ENCODE measurements at regions not wholly inside any gene's neighbourhood (a gene's known extent, or its start where the extent isn't known, plus 50 kb on each side); places are given as distances from the start of the nearest gene placed in this dataset.
A peak's percentile ranks its signal among the peaks of the same experiment; 100 is the strongest.

DNA sequence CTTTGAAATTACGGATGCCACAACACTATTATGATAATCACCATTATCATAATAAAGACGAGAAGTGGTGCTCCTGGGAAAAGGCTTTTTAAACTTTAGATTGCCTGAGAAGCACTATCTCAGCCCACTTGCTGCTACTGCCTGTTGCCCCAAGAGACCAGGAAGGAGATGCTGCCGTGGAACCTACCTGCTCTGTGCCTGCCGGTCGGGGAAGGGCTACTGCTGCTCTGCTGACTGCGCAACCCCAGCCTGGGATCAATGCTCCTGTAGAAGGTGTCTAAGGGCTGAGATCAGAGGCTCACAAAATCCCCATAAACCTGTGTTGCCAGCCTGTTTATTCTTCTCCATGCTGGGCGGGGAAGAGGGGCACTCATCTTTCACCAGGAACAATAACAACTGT, 145.3 kb upstream of the VCX3B start:
- no peak for DNase-seq (ENCODE audit: low spot score)

DNA sequence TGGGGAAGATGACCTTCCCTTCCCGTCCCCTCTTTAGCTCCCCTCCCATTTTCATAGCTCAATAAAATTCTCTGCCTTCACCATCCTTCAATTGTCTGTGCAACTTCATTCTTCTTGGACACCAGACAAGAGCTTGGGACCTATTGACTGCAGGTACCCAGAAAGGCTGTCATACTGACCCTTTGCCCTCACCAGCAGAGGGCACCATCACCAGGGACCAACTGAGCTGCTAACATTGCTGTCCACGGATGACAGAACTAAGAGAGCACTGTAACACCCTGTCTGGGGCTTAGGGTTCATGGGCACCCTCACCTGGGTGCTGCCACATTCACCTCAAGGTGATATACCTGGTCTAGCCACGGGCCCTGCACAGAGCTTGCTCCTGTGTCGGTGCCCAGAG, 141.3 kb upstream of the VCX3B start:
- peak; percentile 9 for DNase-seq (ENCODE audit: low spot score)

DNA sequence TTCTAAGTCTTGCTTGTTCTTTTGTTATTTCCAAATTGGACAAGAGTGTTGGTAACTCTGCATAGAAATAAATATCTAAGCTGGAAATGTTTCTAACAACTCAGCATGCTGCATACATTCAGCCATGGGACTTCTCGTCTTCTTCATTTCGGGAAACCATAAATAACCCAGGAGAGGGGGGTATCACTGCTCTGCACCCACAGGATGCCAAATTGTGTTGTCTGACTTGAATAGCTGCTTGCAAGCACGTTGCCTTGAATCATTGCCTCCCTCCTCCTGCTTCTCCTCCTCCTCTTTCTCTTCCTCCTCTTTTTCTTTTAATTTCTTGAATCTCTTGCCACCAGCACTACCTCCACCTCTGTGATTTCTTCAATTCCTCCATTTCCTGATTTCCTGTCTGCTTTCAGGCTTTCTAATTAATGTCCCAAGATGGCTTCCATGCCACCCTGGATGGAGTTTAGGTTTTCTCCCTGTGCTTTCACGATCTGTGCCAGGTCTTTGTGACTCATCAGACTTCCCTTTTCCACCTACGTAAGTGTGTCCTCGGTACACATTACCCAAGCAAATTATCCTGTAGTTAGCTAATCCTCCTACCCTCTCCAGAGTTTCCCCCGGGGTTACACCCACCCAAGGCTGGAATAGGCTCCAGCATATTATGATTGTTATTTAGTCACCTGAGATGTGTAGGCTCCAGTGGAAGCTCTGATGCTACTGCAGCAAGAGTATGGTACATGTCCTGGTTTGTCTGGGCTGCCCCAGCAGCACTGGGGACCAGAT, 122.6 kb upstream of the VCX3B start:
- DNase-seq (ENCODE audit: low spot score): no peak

DNA sequence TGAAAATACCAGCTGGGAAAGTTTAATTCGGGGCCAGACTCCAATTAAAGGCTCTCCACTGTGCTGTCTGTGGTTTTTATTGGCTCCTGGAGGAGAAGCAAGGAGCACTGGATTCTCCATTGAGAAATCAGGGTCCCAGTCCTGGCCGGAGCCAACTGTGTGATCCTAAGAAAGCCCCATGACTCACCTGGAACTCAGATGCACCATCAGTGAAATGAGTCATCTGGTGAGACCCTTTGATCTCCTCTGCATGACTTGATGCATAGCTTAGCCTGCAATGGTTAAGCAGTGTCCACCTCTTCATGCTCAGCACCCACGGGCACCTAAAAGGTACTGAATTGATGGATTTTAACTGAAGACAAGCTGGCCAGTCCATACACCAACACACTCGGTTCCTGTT, 119.2 kb upstream of the VCX3B start:
- DNase-seq (ENCODE audit: low spot score): peak; percentile 65

DNA sequence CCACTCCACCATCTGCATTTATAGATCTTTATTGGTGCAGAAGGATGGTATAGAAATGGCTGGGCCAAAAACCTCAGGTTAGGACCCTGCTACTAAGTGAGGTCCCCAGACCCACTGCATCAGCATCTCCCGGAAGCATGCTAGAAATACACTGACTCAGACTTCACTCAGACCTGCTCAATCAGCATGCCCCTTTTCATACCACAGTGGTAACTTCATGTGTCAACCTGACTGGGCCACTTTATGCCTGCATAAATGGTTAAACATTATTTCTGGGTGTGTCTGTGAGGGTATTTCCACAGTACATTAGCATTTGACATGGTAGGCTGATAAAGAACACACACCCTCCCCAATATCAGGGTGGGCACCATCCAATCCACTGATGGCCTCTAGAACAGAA, 118.6 kb upstream of the VCX3B start:
- DNase-seq (ENCODE audit: low spot score): no peak

DNA sequence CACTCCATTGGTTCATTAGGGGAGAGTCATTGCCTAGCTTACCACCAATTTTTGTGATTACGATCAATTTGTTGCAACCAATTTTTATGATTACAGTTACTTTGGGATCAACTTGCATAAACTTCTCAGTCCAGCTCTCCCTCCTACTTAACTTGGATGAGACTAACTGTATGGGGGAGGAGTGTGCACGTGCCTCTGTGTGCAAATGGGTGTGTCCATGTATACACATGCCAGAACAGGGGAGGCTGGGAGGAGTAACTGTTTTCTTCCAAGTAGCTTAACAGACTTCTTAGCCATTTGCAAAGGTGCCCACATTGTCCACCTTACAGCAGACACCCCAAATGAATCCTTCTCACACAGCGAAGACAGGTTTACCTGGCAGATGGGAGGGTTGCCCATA, 117.7 kb upstream of the VCX3B start:
- DNase-seq (ENCODE audit: low spot score): no peak

DNA sequence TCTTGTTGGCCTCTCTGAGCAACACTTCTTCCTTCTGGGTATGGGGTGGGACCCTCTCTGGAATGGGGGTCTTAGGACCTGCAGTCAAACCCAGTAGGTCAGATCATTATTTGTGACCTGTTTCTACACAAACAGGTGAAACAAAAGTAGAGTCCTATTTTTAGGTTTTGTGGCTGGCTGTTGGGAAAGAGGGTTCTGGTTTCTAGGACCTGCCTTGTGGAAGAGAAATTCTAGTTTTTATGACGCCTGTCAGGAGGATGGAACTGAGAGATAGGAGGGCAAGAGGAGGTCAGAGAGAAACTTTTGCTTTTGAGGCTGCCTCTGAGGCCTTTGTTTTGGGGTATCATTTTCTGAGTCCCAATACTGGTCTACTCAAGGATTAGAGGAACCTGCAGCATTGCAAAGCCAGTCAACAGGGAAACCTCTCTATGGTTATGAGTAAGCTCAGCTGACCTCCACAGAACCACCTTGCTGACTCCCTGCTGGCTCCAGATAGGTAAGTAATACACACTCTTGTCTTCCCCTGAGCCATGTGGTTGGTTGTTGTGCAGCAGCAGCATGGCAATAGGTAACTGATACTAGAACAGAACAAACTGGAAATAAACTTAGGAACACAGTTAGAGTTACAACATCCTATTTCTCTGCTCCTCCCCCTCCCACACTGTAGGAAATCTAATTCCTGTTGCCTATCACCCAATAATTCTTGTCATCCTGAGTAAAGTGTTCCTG, 114.7 kb upstream of the VCX3B start:
- no peak for DNase-seq (ENCODE audit: low spot score)

DNA sequence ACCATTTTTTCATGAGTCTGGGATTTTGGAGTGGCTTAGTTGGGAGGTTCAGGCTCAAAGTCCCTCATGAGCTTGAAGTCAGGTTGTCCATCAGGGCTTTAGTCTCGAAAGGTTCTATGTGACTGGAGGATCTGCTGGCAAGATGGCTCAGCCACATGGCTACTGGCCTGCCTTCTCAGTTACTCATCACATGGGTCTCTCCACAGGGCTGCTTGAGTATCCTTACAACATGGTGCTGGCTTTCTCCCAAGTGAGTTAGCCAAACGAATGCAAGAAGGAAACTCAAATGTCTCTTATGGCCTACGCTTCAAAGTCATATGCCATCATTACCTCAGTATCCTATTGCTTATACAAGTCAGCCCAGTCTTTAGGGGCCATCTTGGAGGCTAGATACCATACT, 106.3 kb upstream of the VCX3B start:
- no peak for DNase-seq (ENCODE audit: low spot score)

DNA sequence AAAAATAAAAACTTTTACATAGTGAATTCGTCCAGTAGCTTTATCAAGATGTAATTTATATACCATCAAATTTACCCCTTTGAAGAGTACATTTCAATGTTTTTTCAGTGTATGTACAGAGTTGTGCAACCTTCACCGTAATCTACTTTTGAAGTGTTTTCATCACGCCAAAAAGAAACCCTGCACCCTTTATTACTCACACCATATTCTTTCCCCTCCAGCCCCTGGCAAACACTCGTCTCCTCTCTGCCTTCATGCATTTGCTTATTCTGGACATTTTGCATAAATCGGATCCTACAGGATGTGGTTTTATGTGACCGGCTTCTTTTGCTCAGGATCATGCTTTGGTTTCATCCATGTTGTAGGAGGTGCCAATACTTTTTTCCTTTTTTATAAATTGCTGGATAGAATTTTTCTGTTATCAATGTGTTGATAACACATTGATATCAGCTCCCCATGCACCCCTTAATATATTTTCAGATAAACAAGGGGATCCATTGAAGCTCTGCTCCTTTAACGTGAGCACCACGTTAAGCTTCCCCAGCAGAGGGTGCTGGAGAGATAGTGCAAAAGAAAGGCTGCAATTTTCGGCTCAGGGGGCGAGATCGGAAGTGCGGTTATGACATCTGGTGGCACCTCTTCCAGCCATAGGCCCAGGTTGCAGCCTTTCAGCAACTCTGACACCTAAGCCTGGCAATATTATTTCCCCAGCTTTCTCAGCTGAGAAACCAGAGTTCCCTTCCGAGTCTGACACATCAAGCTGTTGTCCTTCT, 100.1 kb upstream of the VCX3B start:
- DNase-seq (ENCODE audit: low spot score): peak; percentile 22

DNA sequence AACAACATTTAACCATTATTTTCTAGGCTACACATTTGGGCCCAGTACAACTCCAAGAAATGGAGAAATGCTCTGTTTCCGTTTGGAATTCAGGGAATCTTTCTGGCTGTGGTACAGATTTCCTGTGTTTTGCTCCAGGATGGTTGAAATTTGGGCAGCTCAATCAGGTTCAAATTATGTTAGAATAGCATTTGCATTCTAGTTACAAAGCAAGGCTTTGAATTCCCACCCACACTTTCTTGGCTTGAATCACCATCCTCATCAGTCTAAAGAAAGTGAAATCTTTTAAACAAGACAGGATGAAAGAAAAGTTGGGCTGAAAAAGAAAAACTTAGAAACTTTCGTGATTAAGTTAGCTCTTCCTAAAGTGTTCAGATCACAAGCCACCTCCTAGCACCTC, 98.1 kb upstream of the VCX3B start:
- DNase-seq (ENCODE audit: low spot score): no peak

DNA sequence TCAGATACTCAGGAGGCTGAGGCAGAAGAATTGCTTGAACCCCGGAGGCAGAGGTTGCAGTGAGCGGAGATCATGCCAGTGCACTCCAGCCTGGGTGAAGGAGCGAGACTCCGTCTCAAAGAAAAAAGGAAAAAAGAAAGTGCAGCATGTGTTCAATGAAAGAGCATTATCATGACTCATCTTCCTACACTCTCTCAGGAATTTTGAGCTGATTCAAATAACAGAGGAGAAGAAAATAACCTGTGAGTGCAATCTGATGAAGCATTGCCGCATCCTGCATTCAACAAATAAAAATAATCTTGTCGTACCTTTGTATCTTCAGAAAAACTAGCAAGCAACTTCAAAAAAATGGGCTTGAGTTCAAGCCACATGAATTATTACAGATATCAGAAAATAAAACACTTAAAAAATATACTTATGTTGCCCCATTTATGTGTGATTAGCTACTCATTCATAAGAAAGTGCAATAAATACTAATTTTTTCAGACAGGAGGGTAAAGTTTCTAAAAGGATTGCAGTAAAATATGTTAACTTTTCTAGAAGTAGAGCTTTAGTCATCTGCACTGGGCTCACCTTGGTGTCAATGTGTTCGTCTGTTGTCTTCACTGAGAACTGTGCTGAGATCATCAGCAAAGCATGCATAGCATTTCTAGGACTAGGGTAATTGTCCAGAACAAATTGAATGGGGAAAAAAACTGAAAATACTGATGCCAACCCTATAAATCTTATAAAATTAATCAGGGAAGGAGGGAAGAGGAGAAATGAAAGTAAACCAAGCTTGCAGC, 90.4 kb upstream of the VCX3B start:
- no peak for DNase-seq (ENCODE audit: low spot score)

DNA sequence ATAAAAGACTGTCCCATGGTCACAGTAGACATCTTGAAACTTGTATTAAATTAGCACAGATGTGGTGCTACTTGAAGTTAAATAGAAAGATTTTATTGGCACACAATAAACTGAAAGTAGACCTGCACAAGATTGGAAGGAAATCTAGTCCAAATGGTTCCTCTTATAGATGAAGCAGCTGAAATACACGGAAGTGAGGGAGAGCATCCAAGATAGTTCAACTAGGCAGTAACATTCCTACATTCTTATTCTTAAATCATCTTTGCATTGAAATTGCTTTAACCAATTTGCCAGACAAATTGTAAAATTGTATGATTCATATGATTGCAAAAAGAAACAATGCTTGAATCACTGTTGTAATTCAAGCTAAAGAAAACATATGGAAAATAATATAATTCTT, 87.6 kb upstream of the VCX3B start:
- no peak for DNase-seq (ENCODE audit: low spot score)

DNA sequence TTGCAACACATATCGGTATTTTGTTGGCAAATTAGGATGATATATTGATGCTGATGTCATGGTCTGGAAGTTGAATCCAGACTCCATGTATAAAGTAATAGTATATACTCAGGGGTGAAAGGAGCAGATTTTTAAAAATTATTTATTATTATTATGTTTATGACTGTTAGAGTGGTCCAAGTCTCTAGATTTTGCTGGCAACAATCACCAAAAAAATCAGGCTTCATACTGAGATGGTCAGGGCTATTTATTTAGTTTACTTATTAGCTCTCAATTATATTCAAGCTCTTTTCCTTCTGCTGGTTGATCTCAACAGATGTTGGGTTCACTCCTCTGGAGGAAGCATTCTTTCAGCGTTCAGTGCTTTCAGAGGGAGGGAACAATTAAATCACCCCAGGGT, 73.9 kb upstream of the VCX3B start:
- DNase-seq (ENCODE audit: low spot score): no peak

DNA sequence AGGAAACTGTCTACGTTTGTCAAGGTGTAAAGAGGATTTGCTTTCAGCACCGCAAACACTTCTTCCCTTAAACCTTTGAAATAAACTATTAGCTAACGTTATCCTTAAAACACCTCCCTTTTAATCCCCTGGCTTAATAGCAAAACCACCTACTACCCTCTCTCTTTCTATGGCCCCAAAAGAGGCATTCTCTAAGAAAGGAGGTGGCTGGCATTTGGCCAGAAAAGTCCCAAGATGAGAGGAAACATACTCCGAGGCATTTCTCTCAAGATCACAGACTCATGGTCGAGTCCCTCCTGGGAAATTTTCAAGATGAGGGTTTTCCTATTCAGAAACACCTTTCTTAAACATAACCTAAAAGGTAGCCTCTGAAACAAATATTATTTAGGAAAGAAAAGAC, 60.6 kb upstream of the VCX3B start:
- no peak for DNase-seq (ENCODE audit: low spot score)

DNA sequence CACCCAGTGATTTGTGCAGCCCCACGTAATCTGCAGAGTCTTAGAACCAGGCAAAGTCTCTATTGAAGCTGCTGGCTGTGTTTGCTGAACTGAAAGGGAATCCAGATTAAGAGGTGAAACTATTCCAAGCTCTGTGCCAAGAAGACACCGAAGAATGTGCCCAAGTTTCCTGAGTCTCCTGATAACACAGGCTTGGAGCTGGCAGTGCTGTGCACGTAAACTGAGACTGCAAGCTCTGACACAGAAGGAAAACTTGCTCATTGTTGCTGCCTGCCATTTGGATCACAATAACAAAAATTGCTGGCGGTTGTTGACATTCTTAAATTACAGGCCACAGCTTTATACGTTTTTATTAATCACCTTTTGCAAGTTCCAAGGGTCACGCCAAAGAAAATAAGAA, 60.2 kb upstream of the VCX3B start:
- no peak for DNase-seq (ENCODE audit: low spot score)

DNA sequence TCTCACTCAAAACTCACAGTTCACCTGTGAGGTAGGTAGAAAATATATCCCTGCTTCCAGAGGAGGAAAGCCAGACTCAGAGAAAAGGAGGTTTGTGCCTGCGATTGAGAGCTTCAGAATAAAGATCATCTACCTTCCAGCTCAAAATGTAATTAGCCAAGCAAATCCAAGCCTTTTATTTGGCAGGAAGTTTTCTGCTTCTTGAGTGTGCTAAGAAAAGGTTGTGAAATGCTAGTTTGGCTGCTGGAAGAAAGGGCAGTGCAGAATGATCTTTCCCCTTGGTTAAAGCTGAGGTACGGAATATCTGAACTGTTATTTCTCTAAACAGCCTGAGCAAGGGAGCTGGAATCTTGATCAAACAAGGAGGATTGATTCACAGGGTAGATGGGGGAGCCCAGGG, 59.7 kb upstream of the VCX3B start:
- DNase-seq (ENCODE audit: low spot score): no peak

DNA sequence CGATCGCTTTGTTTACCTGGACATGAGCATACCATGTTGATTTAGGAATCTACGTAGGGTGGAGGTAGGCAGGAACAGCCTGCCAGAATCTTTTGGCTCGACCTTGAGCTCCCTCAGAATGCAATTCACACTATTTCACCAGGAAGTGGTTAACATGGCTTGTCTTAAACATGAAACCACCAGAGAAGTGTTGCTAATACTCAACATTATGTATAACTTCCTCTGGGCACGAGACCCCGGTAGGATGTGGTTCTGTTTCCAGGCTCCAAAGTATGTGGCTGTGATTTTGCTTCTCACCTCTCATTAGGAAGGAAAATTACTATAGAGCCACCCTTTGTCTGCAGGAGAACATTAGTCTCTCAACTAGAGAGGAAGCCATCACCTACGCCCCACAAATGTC, 59.0 kb upstream of the VCX3B start:
- DNase-seq (ENCODE audit: low spot score): no peak

DNA sequence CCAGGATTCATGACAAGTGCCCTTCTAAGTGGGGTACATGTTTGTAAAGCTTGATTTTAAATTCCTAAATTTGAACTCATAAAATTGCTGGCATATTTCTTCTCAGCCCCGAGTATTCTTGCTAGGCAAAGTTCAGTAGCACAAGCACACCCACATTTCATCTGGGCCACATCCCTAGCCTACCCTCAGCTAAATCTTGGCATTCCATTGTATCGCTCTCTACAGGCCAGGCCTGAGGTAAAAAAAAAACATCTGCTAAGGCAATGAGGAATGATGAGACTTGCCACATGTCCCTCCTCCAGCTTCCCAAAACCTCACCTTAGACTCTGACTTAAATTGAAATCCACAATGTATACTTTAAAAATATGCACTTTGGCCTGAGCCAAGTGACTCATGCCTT, 51.4 kb upstream of the VCX3B start:
- DNase-seq (ENCODE audit: low spot score): no peak

Measured in SW480 (cell line).